Transverse colon (tissue), 3 donors: ENCODE measurements at regions not wholly inside any gene's neighbourhood (a gene's known extent, or its start where the extent isn't known, plus 50 kb on each side); places are given as distances from the start of the nearest gene placed in this dataset.

Experiments
- CTCF ChIP-seq, 5 experiments: fragments of 200-600 bp in 3 of 5; fragments of 450-650 bp in 2 of 5; sonication (generic) in 3 of 5; IDR thresholded peaks; 1 replicate in 2 of 5; 2 replicates in 3 of 5; pipeline ENCODE4 v1.5.1; 2016 to 2017; ENCODE audit warnings: antibody characterized with exemption in 5 of 5, inconsistent platforms in 3 of 5, mild to moderate bottlenecking in 2 of 5, moderate library complexity in 1 of 5
- POLR2A ChIP-seq: fragments of 450-650 bp; IDR thresholded peaks from one replicate; pipeline ENCODE4 v1.6.1; 2016; ENCODE audit warnings: antibody characterized with exemption, mild to moderate bottlenecking, moderate library complexity

DNA sequence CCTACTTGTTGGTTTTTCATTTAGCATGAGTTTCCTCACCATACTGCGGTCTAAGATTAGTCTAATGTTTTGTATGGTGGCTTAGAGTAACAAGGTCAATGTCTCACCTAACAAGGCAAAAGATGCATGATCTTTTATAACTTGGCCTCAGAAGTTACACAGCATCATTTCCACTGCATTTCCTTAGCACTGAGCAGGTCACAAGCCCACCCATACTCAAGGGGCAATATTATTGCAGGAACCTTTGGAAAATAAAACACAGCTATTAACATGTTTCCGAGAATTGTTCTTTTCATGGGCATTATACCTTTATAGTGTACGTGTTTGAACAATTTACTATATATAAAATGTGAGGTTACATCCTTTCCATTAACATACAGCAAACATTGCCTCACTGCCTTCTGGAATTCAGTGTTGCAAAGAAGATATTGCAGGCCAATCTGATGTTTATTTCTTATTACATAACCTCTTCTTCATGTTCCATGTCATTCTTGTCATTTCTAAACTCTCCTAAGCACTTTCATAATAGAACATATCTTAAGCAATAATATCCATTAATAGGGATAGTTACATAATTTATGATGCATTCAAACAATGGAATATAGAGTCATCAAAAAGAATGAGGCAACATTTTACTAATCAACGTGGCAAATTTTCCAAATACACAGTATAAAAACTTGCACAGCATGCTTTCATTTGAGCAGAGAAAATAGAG lies 153.8 kb downstream of the AREG start:
- TF ChIP-seq CTCF (IDR thresholded peaks at IDR 0.05) = no peak
- no peak for TF ChIP-seq POLR2A
